GM23338 (cell line): ENCODE measurements at regions not wholly inside any gene's neighbourhood (a gene's known extent, or its start where the extent isn't known, plus 50 kb on each side); places are given as distances from the start of the nearest gene placed in this dataset.

ENCODE experiments used
- EZH2 ChIP-seq: fragments of 200-600 bp; sonication (generic); IDR thresholded peaks from one replicate; pipeline ENCODE4 v1.8.0; 2017; ENCODE audit warnings: antibody characterized with exemption, mild to moderate bottlenecking, low read depth; ENCODE audit not compliant: unreplicated experiment
- POLR2AphosphoS5 ChIP-seq: IDR thresholded peaks from 2 replicates; pipeline ENCODE4 v1.6.1; 2016; ENCODE audit warnings: antibody characterized with exemption, low read depth
- TF ChIP-seq, protein P1 (sequence below), 2 experiments: fragments of 200-600 bp in 1 of 2; sonication (generic) in 1 of 2; conservative IDR thresholded peaks; 2 replicates each; pipeline versions ENCODE4 v1.5.1 to v1.6.1; 2016 to 2017; ENCODE audit warnings: antibody characterized with exemption in 2 of 2, low read depth in 2 of 2, mild to moderate bottlenecking in 2 of 2, moderate library complexity in 1 of 2

DNA sequence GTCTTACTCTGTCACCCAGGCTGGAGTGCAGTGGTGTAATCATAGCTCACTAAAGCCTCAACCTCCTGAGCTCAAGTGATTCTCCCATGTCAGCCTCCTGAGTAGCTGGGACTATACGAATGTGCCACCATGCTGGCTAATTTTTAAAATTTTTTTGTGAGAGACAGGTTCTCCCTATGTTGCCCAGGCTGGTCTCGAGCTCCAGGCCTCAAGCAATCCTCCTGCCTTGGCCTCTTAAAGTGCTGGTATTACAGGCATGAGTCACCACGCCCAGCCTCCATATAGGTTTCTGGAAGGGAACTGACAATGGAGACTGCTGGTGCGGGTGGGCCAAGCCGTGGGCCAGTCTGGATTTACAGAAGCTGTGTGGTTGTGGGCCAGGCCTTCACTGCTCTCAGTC, 189.2 kb downstream of the URI1 start:
- TF ChIP-seq, protein P1, sequence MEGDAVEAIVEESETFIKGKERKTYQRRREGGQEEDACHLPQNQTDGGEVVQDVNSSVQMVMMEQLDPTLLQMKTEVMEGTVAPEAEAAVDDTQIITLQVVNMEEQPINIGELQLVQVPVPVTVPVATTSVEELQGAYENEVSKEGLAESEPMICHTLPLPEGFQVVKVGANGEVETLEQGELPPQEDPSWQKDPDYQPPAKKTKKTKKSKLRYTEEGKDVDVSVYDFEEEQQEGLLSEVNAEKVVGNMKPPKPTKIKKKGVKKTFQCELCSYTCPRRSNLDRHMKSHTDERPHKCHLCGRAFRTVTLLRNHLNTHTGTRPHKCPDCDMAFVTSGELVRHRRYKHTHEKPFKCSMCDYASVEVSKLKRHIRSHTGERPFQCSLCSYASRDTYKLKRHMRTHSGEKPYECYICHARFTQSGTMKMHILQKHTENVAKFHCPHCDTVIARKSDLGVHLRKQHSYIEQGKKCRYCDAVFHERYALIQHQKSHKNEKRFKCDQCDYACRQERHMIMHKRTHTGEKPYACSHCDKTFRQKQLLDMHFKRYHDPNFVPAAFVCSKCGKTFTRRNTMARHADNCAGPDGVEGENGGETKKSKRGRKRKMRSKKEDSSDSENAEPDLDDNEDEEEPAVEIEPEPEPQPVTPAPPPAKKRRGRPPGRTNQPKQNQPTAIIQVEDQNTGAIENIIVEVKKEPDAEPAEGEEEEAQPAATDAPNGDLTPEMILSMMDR (conservative IDR thresholded peaks at IDR 0.05; ENCODE audit: low read depth in 2 of 2), result no peak
- no peak for TF ChIP-seq EZH2
- no peak for TF ChIP-seq POLR2AphosphoS5
